OCI-LY7 (cell line): ENCODE measurements at regions not wholly inside any gene's neighbourhood (a gene's known extent, or its start where the extent isn't known, plus 50 kb on each side); places are given as distances from the start of the nearest gene placed in this dataset.

Experiments
- BruUV-seq: library from RNA; stranded (reverse); fragments of 400-500 nt; replicated peaks from 2 replicates; lab custom pipeline; 2021; lab: Mats Ljungman, UMichigan
- CTCF ChIA-PET: fragments of 300-600 bp; sonication (Branson Sonifier 250); formaldehyde crosslinking; loops from one replicate; lab custom pipeline; 2022; ENCODE audit warnings: antibody characterized with exemption; ENCODE audit not compliant: unreplicated experiment; lab: Charles Lee
- POLR2A ChIA-PET: fragments of 300-600 bp; sonication (Branson Sonifier 250); formaldehyde crosslinking; loops from one replicate; lab custom pipeline; 2022; ENCODE audit warnings: antibody characterized with exemption; lab: Charles Lee
- DNase-seq: peaks from one replicate; pipeline ENCODE4 v3.0.0-alpha.2; 2015; ENCODE audit warnings: low spot score
- H2AFZ ChIP-seq: fragments of 200-600 bp; sonication (generic), shearing (Covaris generic); 2 replicates; pipeline ENCODE4 v1.6.1; 2014; ENCODE audit warnings: mild to moderate bottlenecking, antibody characterized with exemption, low read length, moderate library complexity
- H3K27ac ChIP-seq: fragments of 200-600 bp; sonication (generic); 2 replicates; pipeline ENCODE4 v1.5.1; 2014; ENCODE audit warnings: mixed run types, low read depth, mild to moderate bottlenecking, moderate library complexity, low read length, inconsistent platforms; ENCODE audit not compliant: poor library complexity, severe bottlenecking
- H3K36me3 ChIP-seq: fragments of 200-600 bp; sonication (generic); 2 replicates; pipeline ENCODE4 v1.6.1; 2014; ENCODE audit warnings: mild to moderate bottlenecking, antibody characterized with exemption, low read length, moderate library complexity, mixed read lengths; ENCODE audit not compliant: insufficient read depth
- H3K4me1 ChIP-seq: fragments of 200-600 bp; sonication (generic); 2 replicates; pipeline ENCODE4 v1.5.1; 2014; ENCODE audit warnings: mild to moderate bottlenecking, low read length; ENCODE audit not compliant: insufficient read depth, poor library complexity, severe bottlenecking
- H3K4me2 ChIP-seq: fragments of 200-600 bp; sonication (generic); 2 replicates; pipeline ENCODE4 v1.6.1; 2014; ENCODE audit warnings: mild to moderate bottlenecking, low read length
- H3K4me3 ChIP-seq: fragments of 200-600 bp; sonication (generic); 2 replicates; pipeline ENCODE4 v1.5.1; 2014; ENCODE audit warnings: mild to moderate bottlenecking, low read depth, low read length; ENCODE audit not compliant: poor library complexity, severe bottlenecking
- H3K79me2 ChIP-seq: fragments of 200-600 bp; sonication (generic); 2 replicates; pipeline ENCODE4 v1.6.1; 2016; ENCODE audit warnings: low read depth, mild to moderate bottlenecking, low read length, moderate library complexity, mixed read lengths; ENCODE audit not compliant: insufficient read depth
- H3K9me2 ChIP-seq: fragments of 200-600 bp; sonication (generic); 2 replicates; pipeline ENCODE4 v1.6.1; 2016; ENCODE audit warnings: mild to moderate bottlenecking, low read length, mixed read lengths; ENCODE audit not compliant: insufficient read depth
- H3K9me3 ChIP-seq: fragments of 200-600 bp; sonication (generic); 2 replicates; pipeline ENCODE4 v1.6.1; 2014; ENCODE audit warnings: mild to moderate bottlenecking, mixed run types, low read length, mixed read lengths
- H4K20me1 ChIP-seq: fragments of 200-600 bp; sonication (generic); 2 replicates; pipeline ENCODE4 v1.6.1; 2014; ENCODE audit warnings: mild to moderate bottlenecking, antibody characterized with exemption, low read length, moderate library complexity, mixed read lengths; ENCODE audit not compliant: insufficient read depth
- EZH2phosphoT487 ChIP-seq: fragments of 200-600 bp; sonication (generic); IDR thresholded peaks from 2 replicates; pipeline ENCODE4 v1.6.1; 2018; ENCODE audit warnings: low read depth, borderline replicate concordance, mild to moderate bottlenecking, mixed run types, antibody characterized with exemption, low read length, moderate library complexity, mixed read lengths
- intact Hi-C: fragments of 100-400 bp; cut with micrococcal nuclease; formaldehyde crosslinking; loops from one replicate; pipeline ENCODE4 v1.10.0; 2022; ENCODE audit not compliant: unreplicated experiment
- TF ChIP-seq, protein P1 (sequence below): fragments of 200-600 bp; sonication (generic); conservative IDR thresholded peaks from 2 replicates; pipeline ENCODE4 v1.5.1; 2014; ENCODE audit warnings: mild to moderate bottlenecking, antibody characterized with exemption, low read length, moderate library complexity, mixed read lengths

DNA sequence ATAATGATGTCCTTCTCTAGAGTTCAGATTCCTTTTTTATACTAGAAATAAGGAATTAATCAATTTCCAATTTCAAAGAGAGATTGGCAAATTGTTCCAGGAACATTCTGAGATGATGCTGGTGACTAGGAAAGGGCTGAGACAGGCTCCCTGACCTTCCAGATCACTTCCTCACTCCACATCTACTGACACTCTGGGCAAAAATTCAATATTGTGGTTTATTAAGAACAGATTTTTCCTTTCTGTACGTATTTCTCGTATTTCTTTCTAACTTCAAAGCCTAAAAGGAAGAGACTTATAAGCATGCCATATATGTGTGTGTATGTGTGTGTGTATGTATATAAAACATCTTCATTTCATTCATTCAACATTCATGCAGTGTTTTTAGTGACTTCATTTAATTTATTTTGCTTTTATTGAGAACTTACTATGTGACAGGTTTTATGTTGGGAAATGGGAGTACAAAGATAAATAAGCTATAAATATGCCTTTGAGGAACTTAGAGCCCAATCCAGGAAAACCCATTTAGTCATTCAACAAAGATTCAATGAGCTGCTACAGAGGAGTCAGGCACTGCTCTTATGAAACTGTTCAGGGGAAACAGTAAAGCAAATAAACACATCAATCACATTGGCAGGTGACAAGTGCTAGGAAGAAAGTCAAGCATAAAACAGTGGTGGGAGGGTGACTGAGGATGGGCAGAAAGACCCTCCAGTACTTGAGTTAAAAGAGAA, 137.9 kb downstream of the RDH14 start:
- Histone ChIP-seq H2AFZ (no peak overlapping the region), H3K27ac (no peak overlapping the region), H4K20me1 (no peaks in the 10 kb centered on the region), H3K4me2 (no peak overlapping the region), H3K4me3 (no peak overlapping the region), H3K4me1 (no peaks in the 10 kb centered on the region), H3K9me3 (no peaks in the 10 kb centered on the region), H3K79me2 (no peaks in the 10 kb centered on the region), H3K36me3 (no peaks in the 10 kb centered on the region), H3K9me2 (no peaks in the 10 kb centered on the region)
- no peak for DNase-seq
- POLR2A ChIA-PET: no interaction called here
- intact Hi-C loops: no loop called here
- TF ChIP-seq EZH2phosphoT487: no peak
- TF ChIP-seq, protein P1, sequence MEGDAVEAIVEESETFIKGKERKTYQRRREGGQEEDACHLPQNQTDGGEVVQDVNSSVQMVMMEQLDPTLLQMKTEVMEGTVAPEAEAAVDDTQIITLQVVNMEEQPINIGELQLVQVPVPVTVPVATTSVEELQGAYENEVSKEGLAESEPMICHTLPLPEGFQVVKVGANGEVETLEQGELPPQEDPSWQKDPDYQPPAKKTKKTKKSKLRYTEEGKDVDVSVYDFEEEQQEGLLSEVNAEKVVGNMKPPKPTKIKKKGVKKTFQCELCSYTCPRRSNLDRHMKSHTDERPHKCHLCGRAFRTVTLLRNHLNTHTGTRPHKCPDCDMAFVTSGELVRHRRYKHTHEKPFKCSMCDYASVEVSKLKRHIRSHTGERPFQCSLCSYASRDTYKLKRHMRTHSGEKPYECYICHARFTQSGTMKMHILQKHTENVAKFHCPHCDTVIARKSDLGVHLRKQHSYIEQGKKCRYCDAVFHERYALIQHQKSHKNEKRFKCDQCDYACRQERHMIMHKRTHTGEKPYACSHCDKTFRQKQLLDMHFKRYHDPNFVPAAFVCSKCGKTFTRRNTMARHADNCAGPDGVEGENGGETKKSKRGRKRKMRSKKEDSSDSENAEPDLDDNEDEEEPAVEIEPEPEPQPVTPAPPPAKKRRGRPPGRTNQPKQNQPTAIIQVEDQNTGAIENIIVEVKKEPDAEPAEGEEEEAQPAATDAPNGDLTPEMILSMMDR: no peak
- CTCF ChIA-PET: no interaction called here
- BruUV-seq: no TSS peak

DNA sequence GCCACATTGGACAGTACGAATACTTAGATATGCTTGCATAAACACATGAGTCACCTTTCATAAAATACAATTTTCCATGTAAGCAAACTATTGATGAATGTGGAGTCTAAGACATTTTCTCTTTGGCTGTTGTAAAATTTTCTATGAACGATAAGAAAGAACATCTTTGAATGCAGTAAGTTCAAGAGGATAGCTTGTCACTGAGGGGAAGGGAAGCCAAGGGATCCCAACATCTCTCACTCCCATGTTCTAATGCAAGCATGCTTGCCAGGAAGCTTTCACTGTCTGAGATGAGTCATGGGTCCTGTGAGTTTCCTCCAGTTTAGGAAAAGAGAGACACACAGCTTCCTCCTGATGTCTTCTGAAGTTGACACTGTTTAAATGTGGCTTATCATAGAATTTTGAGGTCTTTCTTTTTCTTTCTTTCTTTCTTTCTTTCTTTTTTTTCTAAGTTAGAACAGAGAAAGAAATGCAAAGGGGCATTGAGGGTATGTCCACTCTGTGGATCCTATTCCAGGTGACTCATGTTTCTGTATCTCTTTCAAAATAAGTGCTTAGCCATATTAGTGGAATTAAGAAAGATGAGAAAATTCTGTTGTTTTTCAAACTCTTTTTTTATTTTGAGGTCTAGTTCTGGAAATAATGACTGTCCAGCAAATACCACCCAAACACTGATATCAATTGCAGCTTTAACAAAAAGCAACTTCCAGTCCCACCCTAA, 146.6 kb downstream of the RDH14 start:
- no peak overlapping the region for H2AFZ ChIP-seq
- ChIA-PET CTCF (no interaction called here), POLR2A (interaction anchor here (0.6 to 0.7 kb wide), 3 partner anchors 20 to 91 kb away, joined by 3 read pairs; no protein-coding TSS in a partner anchor)
- TF ChIP-seq, protein P1: no peak
- TF ChIP-seq EZH2phosphoT487: no peak
- H3K4me1 ChIP-seq: no peaks in the 10 kb centered on the region
- no peak for DNase-seq
- H3K27ac ChIP-seq: no peak overlapping the region
- no peaks in the 10 kb centered on the region for H3K9me3 ChIP-seq
- no peak overlapping the region for H3K4me2 ChIP-seq
- no peaks in the 10 kb centered on the region for H3K79me2 ChIP-seq
- no peak overlapping the region for H3K4me3 ChIP-seq
- H3K9me2 ChIP-seq: no peaks in the 10 kb centered on the region
- intact Hi-C loops: no loop called here
- BruUV-seq: no TSS peak
- no peaks in the 10 kb centered on the region for H3K36me3 ChIP-seq
- no peaks in the 10 kb centered on the region for H4K20me1 ChIP-seq
